SU-DHL-6 (cell line): ENCODE measurements at regions not wholly inside any gene's neighbourhood (a gene's known extent, or its start where the extent isn't known, plus 50 kb on each side); places are given as distances from the start of the nearest gene placed in this dataset.
"Not testable (repeated sequence)": the region's sequence is repeated elsewhere in the genome, so short reads cannot be mapped to it uniquely, and the experiment has no call there.

Source experiments
- H2AFZ ChIP-seq: fragments of 200-600 bp; sonication (generic); 2 replicates; pipeline ENCODE4 v1.6.1; 2014; ENCODE audit warnings: low read depth, mild to moderate bottlenecking, moderate library complexity, mixed read lengths, antibody characterized with exemption, low read length; ENCODE audit not compliant: severe bottlenecking
- H3F3A ChIP-seq: fragments of 200-600 bp; shearing (Covaris generic); 2 replicates; pipeline ENCODE4 v1.6.0; 2016; ENCODE audit warnings: antibody characterized with exemption, mild to moderate bottlenecking; ENCODE audit not compliant: insufficient read depth
- H3K27ac ChIP-seq: fragments of 200-600 bp; sonication (generic); 2 replicates; pipeline ENCODE4 v1.5.1; 2016; ENCODE audit warnings: low read depth, mild to moderate bottlenecking, low read length, moderate library complexity, mixed read lengths
- H3K27me3 ChIP-seq: fragments of 200-600 bp; sonication (generic), shearing (Covaris generic); 2 replicates; pipeline ENCODE4 v1.6.0; 2014; ENCODE audit warnings: mild to moderate bottlenecking, low read length
- H3K36me3 ChIP-seq: fragments of 200-600 bp; sonication (generic); 2 replicates; pipeline ENCODE4 v1.6.1; 2014; ENCODE audit warnings: mild to moderate bottlenecking, low read length, mixed read lengths
- H3K4me2 ChIP-seq: fragments of 300-600, 200-600 bp; shearing (Covaris generic), sonication (generic); 2 replicates; pipeline ENCODE4 v1.6.0; 2014; ENCODE audit warnings: low read length, low read depth, mild to moderate bottlenecking; ENCODE audit not compliant: poor library complexity, severe bottlenecking
- H3K4me3 ChIP-seq: fragments of 200-600 bp; sonication (generic); 2 replicates; pipeline ENCODE4 v1.5.1; 2014; ENCODE audit warnings: antibody characterized with exemption, low read length, mild to moderate bottlenecking, mixed read lengths; ENCODE audit not compliant: insufficient read depth, poor library complexity, severe bottlenecking
- H3K79me2 ChIP-seq: fragments of 200-600 bp; sonication (generic); 2 replicates; pipeline ENCODE4 v1.6.1; 2014; ENCODE audit warnings: mild to moderate bottlenecking, low read length, moderate library complexity; ENCODE audit not compliant: insufficient read depth
- H3K9ac ChIP-seq: fragments of 200-600 bp; sonication (generic); 2 replicates; pipeline ENCODE4 v1.7.0; 2014; ENCODE audit warnings: mild to moderate bottlenecking, low read length
- H3K9me2 ChIP-seq: fragments of 200-600 bp; sonication (generic); replicated peaks from 2 replicates; pipeline ENCODE4 v1.6.1; 2014; ENCODE audit warnings: low read length; ENCODE audit not compliant: insufficient read depth
- H3K9me3 ChIP-seq: fragments of 200-600 bp; sonication (generic); 2 replicates; pipeline ENCODE4 v1.6.1; 2014; ENCODE audit warnings: low read length, mixed read lengths; ENCODE audit not compliant: insufficient read depth
- H4K20me1 ChIP-seq: fragments of 200-600 bp; sonication (generic); 2 replicates; pipeline ENCODE4 v1.6.1; 2014; ENCODE audit warnings: low read depth, mild to moderate bottlenecking, antibody characterized with exemption, low read length, moderate library complexity, mixed read lengths
- EZH2phosphoT487 ChIP-seq: fragments of 200-600 bp; sonication (generic), shearing (Covaris generic); conservative IDR thresholded peaks from 2 replicates; pipeline ENCODE4 v1.6.1; 2018; ENCODE audit warnings: mild to moderate bottlenecking, antibody characterized with exemption, low read length, moderate library complexity, mixed read lengths
- TF ChIP-seq, protein P1 (sequence below): fragments of 200-600 bp; sonication (generic); IDR thresholded peaks from one replicate; pipeline ENCODE4 v1.5.1; 2017; ENCODE audit warnings: antibody characterized with exemption, mild to moderate bottlenecking, low read length, moderate library complexity; ENCODE audit not compliant: insufficient read depth, poor library complexity, severe bottlenecking

DNA sequence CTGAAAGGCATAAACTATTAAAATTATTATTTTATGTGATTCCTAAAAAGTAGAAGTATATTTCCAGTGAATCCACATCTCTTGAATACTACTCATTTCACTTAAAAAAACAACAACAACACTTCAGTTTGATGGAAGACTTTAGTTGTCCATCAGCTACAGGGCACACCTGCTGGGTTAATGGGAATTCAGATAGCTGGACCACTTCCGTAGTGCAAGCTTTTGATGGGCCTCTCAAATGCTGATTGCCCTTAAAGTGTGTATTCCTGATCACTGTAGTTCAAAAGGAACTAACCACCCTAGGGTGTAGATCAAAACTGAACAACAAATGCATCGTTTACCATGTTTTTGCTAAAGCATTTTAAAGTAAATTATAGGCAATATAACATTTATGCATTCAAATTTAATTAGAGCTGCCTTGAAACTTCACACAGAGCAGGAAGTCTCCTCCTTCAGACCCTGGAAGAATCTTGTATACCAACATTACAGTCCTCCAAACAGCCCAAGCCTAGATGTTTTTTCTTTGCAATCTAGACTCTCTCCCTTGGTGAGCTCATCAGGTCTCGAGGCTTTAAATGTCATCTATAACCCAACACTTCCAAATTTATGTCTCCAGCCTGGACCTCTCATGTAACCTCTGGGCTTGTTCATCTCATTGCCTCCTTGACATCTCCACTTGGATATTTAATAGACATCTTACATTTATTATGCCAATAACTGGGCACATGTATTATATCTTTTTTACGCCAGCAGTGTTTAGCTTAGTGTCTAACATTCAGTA, 510.1 kb upstream of the SLC39A10 start:
- H3K9ac ChIP-seq = no peak overlapping the region
- no peaks in the 10 kb centered on the region for H3K27me3 ChIP-seq
- no peaks in the 10 kb centered on the region for H3K9me3 ChIP-seq
- H3F3A ChIP-seq = no peaks in the 10 kb centered on the region
- H3K79me2 ChIP-seq = no peaks in the 10 kb centered on the region
- no peak overlapping the region for H3K4me3 ChIP-seq
- H3K9me2 ChIP-seq = no peaks in the 10 kb centered on the region
- no peak overlapping the region for H2AFZ ChIP-seq
- no peak overlapping the region for H3K27ac ChIP-seq
- no peak overlapping the region for H3K4me2 ChIP-seq
- TF ChIP-seq EZH2phosphoT487 = no peak
- TF ChIP-seq, protein P1, sequence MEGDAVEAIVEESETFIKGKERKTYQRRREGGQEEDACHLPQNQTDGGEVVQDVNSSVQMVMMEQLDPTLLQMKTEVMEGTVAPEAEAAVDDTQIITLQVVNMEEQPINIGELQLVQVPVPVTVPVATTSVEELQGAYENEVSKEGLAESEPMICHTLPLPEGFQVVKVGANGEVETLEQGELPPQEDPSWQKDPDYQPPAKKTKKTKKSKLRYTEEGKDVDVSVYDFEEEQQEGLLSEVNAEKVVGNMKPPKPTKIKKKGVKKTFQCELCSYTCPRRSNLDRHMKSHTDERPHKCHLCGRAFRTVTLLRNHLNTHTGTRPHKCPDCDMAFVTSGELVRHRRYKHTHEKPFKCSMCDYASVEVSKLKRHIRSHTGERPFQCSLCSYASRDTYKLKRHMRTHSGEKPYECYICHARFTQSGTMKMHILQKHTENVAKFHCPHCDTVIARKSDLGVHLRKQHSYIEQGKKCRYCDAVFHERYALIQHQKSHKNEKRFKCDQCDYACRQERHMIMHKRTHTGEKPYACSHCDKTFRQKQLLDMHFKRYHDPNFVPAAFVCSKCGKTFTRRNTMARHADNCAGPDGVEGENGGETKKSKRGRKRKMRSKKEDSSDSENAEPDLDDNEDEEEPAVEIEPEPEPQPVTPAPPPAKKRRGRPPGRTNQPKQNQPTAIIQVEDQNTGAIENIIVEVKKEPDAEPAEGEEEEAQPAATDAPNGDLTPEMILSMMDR = no peak
- H4K20me1 ChIP-seq = no peaks in the 10 kb centered on the region
- no peaks in the 10 kb centered on the region for H3K36me3 ChIP-seq

- H3K27ac ChIP-seq = no peak overlapping the region
- H3K79me2 ChIP-seq = no peaks in the 10 kb centered on the region
- no peaks in the 10 kb centered on the region for H3K9me3 ChIP-seq
- H3K4me2 ChIP-seq = no peak overlapping the region
- H3K9me2 ChIP-seq = no peaks in the 10 kb centered on the region
- no peak overlapping the region for H2AFZ ChIP-seq
- H3K27me3 ChIP-seq = no peaks in the 10 kb centered on the region
- no peak overlapping the region for H3K4me3 ChIP-seq
- TF ChIP-seq, protein P1 = no peak
- no peak for TF ChIP-seq EZH2phosphoT487
- H3K9ac ChIP-seq = no peak overlapping the region
- H3K36me3 ChIP-seq = no peaks in the 10 kb centered on the region
- no peaks in the 10 kb centered on the region for H4K20me1 ChIP-seq
- H3F3A ChIP-seq = no peaks in the 10 kb centered on the region
These were observed 518.6 kb upstream of the SLC39A10 start for GRCh38 chr2:195138435-195138834.

DNA sequence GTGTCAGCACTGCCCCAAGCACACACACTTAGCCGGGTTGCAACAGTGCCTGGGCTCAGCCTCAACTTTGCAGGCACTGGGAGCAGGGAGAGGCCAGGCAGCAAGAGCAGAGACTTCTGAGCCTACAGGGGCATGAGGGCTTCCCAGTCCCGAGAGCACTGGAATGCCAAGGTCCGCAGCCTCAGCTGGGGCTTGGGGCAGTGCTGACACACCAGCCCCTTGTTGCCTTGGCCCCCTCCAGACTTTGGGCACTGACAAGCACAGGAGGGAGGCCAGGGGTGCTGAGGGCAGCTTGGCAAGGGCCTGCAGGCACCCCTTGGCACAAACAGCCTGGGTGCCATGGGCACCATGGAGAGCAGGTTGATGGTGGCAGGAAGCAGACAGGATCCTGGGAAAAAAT, 531.1 kb upstream of the SLC39A10 start:
- not testable (repeated sequence) for H3K9me3 ChIP-seq, H3K9ac ChIP-seq, H3F3A ChIP-seq, H3K4me2 ChIP-seq, H4K20me1 ChIP-seq, H3K4me3 ChIP-seq, H3K36me3 ChIP-seq, H3K79me2 ChIP-seq, H2AFZ ChIP-seq, H3K27ac ChIP-seq, H3K27me3 ChIP-seq, H3K9me2 ChIP-seq

DNA sequence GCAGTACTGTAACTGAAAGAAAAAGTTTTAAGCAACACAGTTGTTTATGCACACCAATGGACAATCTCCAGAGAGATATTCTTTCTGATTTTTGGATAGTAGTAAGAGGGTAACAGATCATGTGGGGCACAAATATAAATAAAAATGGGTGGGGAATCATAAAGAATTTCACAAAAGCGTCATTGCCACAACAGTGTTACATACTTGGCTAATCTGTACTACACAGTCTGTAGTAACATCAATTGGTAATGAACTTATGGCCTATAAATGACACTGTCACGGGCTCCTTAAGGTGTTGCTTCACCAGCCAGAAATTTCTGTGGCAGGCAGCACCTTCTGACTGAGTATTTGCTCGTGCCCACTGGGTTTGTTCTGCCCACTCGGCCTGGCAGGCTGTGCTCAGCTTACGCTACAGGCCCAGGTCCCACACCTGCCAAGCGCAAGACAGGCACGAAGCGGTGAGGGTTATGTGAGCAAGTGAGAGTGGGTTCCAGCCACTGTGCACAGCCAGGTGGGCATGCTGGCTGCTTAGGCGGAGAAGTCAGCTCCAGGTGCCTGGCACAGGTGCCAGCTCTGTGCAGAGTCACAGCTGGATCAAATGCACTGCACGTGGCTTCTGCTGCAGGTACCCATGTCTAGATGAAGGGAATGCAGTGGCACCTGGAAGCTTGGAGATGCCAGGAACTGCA, 532.5 kb upstream of the SLC39A10 start:
- TF ChIP-seq, protein P1 = no peak
- no peak for TF ChIP-seq EZH2phosphoT487
- H3K4me3 ChIP-seq = no peak overlapping the region

More for the DNA sequence above, 532.5 kb upstream of the SLC39A10 start:
- Histone ChIP-seq H4K20me1 (no peaks in the 10 kb centered on the region), H3K4me2 (no peak overlapping the region), H3K9me3 (no peaks in the 10 kb centered on the region), H3F3A (no peaks in the 10 kb centered on the region), H3K9ac (no peak overlapping the region), H3K9me2 (no peaks in the 10 kb centered on the region), H3K27me3 (no peaks in the 10 kb centered on the region), H3K79me2 (no peaks in the 10 kb centered on the region), H3K27ac (no peak overlapping the region), H3K36me3 (no peaks in the 10 kb centered on the region), H2AFZ (no peak overlapping the region)
